Thyroid gland (tissue), 4 donors: ENCODE measurements at regions not wholly inside any gene's neighbourhood (a gene's known extent, or its start where the extent isn't known, plus 50 kb on each side); places are given as distances from the start of the nearest gene placed in this dataset.

Source experiments
- CTCF ChIP-seq, 6 experiments: fragments of 200-600 bp in 3 of 6; fragments of 450-650 bp in 3 of 6; sonication (generic) in 3 of 6; IDR thresholded peaks; one replicate each; pipeline ENCODE4 v1.5.1; 2016 to 2019; ENCODE audit warnings: antibody characterized with exemption in 6 of 6, mild to moderate bottlenecking in 2 of 6, inconsistent platforms in 1 of 6, moderate library complexity in 1 of 6
- POLR2A ChIP-seq, 2 donors: fragments of 450-650 bp; IDR thresholded peaks; one replicate each; pipeline ENCODE4 v1.6.1; 2017; ENCODE audit warnings: antibody characterized with exemption in 2 of 2, mild to moderate bottlenecking in 2 of 2, moderate library complexity in 1 of 2

DNA sequence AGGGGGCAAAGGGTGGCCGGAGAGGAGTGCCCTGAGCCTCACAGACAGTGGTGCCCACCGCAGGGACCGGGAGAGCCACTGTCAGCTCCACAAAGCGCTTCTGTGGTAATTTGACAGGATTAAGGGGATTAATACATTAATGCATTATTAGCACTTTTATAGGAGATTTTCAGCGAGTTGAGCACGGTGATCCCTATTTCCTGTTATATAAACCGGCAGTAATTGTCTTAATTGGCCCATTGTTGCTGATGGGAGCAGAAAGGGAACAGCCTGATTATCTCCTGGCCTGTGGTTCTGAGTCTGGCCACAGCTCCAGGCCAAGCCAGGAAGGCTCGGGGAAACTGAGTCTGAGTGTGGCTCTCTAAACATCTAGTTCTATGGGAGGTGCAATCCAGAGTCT is 423.6 kb downstream of the CDK5RAP2 start:
- TF ChIP-seq CTCF (IDR thresholded peaks at IDR 0.05) (no peak), POLR2A (IDR thresholded peaks at IDR 0.05) (no peak)
